Activated T-helper 2 cell treated with anti-CD3 and anti-CD28 coated beads, Interferon-gamma antibody, Interleukin-2, Interleukin-4, amounts not matched to agents 10 μg/mL and 5 μg/mL and 100 μg/mL, durations not matched to agents 14 hours and 24 hours and 36 hours (primary cell): ENCODE measurements at regions not wholly inside any gene's neighbourhood (a gene's known extent, or its start where the extent isn't known, plus 50 kb on each side); places are given as distances from the start of the nearest gene placed in this dataset.

ENCODE experiments used
- DNase-seq: peaks from one replicate; pipeline ENCODE4 v3.0.0; 2021; ENCODE audit warnings: low spot score
- H3K27ac Mint-ChIP-seq: one replicate; pipeline ENCODE4 v1.8.0; 2021; ENCODE audit warnings: mixed read lengths
- H3K27me3 Mint-ChIP-seq: one replicate; pipeline ENCODE4 v1.8.0; 2021; ENCODE audit warnings: low read depth, mixed read lengths
- H3K36me3 Mint-ChIP-seq: one replicate; pipeline ENCODE4 v1.8.0; 2021; ENCODE audit warnings: low read depth, mixed read lengths
- H3K4me1 Mint-ChIP-seq: one replicate; pipeline ENCODE4 v1.8.0; 2021; ENCODE audit warnings: low read depth, mixed read lengths
- H3K4me3 Mint-ChIP-seq: one replicate; pipeline ENCODE4 v1.8.0; 2021; ENCODE audit warnings: low read depth, mild to moderate bottlenecking, moderate library complexity, mixed read lengths
- H3K9me3 Mint-ChIP-seq: one replicate; pipeline ENCODE4 v1.8.0; 2021; ENCODE audit warnings: mixed read lengths
- intact Hi-C: fragments of 100-400 bp; cut with micrococcal nuclease; formaldehyde crosslinking; loops from one replicate; pipeline ENCODE4 v1.15.1; 2023

GRCh38 chr9:94207781-94208180 lies 51.3 kb upstream of the ZNF169 start:
- Mint-ChIP-seq H3K9me3 (peaks cover 5% of the 10 kb centered on the region), H3K36me3 (no peaks in the 10 kb centered on the region), H3K27ac (no peak overlapping the region)

More at GRCh38 chr9:94207781-94208180, 51.3 kb upstream of the ZNF169 start:
- Mint-ChIP-seq H3K27me3 (peaks cover 1% of the 10 kb centered on the region), H3K4me3 (no peak overlapping the region), H3K4me1 (no peaks in the 10 kb centered on the region)
- DNase-seq, result no peak
- intact Hi-C loops, result no loop called here
